HG03432 (cell line): ENCODE measurements at regions not wholly inside any gene's neighbourhood (a gene's known extent, or its start where the extent isn't known, plus 50 kb on each side); places are given as distances from the start of the nearest gene placed in this dataset.

Experiments used
- ATAC-seq: cut with Tn5 transposase; IDR thresholded peaks from one replicate; pipeline ENCODE4 v1.9.1; 2021; ENCODE audit warnings: mild to moderate bottlenecking, moderate library complexity; ENCODE audit not compliant: unreplicated experiment

DNA sequence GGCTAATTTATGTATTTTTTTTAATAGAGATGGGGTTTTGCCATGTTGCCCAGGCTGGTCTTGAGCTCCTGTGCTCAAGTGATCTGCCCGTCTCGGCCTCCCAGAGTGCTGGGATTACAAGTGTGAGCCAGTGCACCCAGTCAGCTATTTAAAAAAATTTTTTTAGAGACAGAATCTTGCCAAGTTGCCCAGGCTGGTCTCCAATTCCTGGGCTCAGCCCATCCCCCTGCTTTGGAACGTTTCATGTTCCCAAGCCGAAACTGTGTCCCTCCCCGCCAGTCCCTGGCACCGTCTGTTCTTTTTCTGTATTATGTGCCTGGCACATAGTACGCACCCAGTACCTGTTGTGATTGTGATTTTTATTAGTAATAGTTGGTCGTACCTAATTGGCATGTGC lies 63.1 kb upstream of the MGAT5 start:
- ATAC-seq: no peak

DNA sequence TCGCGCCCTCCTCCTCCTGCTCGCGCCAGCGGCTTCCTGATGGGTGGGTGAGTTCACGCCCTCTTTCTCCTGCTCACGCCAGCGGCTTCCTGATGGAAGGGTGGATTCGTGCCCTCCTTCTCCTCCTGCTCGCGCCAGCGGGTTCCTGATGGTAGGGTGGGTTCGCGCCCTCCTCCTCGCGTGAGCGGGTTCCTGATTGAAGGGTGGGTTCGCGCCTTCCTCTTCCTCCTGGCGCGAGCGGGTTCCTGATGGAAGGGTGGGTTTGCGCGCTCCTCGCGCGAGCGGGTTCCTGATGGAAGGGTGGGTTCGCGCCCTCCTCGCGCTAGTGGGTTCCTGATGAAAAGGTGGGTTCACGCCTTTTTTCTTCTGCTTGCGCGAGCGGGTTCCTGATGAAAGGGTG lies 62.0 kb upstream of the MGAT5 start:
- no peak for ATAC-seq

DNA sequence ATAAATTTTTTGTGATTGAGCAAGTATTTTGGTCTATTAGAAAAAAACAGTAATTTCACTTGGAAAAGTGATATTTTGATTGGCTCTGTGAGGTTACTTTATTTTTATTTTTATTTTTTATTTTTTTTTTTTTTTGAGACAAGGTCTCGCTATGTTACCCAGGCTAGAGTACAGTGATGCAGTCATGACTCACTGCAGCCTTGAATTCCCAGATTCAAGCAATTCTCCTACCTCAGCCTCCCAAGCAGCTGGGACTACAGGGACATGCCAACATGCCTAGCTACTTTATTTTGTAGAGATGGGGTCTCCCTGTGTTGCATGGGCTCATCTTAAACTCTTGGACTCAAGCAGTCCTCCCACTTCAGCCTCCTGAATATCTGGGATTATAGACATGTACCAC lies 60.9 kb upstream of the MGAT5 start:
- ATAC-seq: no peak

DNA sequence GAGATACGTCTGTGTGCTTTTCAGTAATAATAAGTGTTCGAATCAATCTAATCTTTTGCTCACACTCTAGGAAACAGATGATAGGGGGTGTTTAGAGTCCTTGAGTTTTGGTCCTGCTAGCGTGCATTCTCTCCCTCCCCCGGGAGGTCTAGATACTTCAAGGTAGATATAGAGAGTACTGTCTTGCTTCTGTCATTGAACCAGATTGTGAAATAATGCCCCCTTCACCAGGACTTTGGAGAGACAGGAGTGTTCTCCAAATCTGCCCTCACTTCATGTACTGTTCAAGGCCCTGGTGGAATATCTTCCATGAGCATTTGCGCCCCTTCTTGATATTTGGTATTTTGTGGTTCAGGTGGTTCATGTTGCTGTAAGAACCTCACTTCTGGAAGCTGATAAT lies 59.4 kb upstream of the MGAT5 start:
- no peak for ATAC-seq

DNA sequence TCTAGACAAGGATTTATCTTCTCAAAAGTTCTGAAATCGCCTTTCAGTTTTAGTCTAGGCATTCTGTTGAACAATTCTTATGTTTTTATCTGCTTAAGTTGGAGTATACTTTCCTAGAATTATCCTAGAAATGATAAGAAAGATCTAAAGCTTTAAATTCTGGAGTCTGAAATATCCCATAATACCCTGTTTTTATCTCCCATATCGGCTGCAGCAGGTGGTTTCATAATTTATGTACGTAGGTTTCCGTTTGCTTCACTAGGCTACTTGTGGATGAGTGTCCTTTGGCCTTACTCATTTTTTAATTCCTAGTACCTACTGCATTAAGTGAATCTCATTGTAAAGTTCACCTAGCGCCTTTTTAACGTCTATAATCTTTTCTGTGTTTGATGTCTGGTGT lies 58.5 kb upstream of the MGAT5 start:
- no peak for ATAC-seq

DNA sequence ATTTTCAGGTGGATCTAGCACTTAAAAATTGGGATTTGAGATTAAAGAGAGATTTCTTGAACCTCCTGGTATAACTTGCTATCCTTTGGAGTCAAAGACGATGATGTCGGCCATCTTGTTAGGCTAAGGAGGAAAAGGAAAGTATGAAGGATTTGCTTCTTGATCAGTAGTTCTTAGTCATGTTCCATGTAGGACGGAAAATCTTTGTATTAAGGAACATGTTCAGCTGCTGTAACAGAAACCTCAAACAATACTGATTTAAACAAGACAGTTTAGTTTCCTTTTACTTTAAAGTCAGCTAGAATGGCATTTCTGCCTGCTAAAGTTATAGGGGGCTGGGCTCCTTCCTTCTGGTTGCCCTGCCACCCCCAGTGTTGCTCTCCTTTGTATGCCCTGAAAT lies 56.4 kb upstream of the MGAT5 start:
- ATAC-seq: no peak

DNA sequence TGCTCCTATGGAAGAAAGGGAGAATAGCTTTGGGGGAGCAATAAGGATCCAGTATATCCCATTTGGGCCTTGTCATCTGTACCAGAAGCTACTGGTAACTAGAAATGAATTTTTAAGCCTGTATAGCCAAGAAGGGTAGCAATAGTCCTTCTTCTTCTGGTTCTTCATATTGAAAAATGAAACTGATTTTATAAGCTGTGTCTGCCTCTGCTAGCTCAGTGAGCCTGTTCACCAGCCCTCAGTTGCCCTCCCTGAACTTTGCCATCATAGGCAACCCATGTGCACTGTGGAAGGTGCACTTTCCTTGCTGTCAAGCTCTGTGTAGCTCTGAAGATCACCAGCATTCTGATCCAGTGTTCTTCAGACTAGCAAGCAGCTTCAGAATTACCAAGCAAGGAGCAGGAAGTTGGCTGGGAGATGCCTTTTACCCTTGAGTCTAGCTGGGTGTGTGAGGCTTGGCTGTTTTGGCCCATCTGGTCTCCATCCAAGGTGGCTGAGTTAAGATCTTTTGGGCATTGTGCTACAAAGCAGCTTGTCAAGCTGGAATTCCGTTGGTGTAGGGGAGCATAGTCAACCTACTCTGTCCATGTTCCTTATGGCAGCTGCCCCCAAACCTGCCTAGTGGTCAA lies 55.8 kb upstream of the MGAT5 start:
- peak; percentile 62 for ATAC-seq

DNA sequence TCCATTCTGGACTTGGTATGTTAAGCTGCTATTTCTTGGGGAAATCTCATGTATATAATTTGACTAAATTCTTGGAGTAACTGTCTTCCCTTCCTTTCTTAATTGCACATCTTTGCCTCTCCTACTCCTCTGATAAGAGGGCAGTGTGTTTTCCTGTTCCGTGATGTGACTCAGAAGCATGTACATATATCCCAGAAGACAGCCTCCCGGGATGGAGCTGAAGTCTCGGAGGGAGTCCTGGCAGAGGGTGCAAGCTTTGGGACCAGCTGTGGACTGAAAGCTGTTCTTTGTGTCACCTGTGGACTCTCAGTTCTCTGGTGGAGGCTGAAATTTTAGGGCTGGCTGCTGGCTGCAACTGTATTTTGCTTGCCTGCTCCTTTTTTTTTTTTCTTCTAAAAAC lies 54.7 kb upstream of the MGAT5 start:
- ATAC-seq: no peak

DNA sequence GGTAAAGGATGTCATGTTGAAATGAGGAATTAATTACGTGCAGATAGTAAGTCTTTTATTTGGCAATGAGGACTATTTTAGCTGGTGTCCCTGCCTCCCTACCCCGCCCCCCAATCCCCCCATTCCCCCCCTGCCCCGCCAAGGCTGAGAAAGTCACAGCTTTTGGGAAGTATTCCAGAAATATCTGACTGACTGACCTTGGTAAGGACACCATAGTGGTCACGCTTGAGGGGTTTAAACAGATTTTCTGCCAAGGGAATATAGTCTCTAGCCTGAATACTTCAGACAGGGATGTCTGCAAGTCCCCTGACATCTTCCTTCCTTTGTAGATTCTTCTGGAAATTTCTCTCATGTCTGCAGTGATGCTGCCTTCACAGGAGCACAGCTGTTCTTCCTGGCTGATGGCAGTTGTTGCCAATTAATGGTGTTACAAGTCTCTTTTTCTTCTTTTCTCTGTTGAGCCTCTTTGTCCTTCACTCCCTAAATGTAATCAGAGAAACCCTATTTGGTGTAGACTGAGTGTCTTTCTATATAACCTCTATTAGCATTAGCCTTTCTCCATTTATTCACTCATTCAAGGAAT lies 53.7 kb upstream of the MGAT5 start:
- no peak for ATAC-seq

DNA sequence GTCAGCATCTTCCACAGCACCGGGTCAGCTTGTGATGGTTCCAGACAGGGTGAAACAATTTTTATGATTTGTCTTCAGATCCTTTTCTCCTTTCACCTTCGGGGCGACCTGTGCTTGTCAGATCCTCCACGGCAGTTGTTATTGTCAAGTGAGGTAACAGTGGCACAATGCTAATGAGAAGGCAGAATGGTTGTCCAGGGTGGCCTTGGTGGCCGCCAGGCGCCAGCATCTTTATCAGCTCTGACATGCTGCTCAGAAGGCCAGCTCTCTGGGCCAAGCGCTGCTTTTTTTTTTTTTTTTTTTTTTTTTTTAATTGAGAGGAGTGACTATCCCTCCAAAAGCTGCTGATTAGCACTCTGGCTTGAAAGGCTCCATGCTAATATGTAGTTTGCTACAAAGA lies 52.3 kb upstream of the MGAT5 start:
- ATAC-seq: no peak

DNA sequence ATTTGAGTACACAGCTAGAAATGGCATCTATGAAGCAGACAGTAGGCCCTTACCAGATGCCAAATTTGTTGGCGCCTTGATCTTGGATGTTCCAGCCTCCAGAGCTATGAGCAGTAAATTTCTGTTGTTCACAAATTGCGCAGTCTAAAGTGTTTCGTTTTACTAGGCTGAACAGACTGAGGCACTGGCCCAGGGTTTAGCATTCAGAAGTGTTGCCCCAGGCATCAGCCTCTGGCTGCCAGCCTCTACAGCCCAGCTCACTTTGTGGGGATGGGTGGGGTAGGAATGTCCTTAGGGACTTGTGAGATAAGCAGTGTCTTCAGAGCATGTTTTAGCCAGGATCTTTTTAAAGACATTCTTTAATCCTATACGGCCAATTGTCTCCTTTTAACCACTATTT lies 51.5 kb upstream of the MGAT5 start:
- ATAC-seq: no peak

DNA sequence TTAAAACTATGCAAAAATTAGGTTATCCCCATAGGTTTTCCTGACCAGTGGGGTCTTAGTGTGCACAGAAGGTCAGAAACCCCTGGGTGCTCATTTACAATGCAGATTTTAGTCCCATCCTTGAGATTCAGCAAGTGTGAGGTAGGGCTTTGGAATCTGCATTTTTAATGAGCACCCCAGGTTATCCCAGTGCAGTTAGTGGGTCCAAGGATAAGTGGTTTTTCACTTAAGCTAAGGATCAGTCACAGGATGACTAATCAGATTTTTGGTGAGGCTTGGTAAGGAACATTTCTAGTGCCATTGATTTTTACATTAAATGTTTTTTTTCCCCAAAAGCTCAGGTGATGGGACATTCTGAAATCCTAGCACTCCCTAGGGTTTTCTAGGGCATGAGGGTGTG lies 50.7 kb upstream of the MGAT5 start:
- no peak for ATAC-seq
